Mesothelial cell of epicardium (in vitro differentiated cells): ENCODE measurements at regions not wholly inside any gene's neighbourhood (a gene's known extent, or its start where the extent isn't known, plus 50 kb on each side); places are given as distances from the start of the nearest gene placed in this dataset.
"Not testable (repeated sequence)": the region's sequence is repeated elsewhere in the genome, so short reads cannot be mapped to it uniquely, and the experiment has no call there.

Experiments used
- DNase-seq, 2 experiments: peaks; one replicate each; pipeline ENCODE4 v3.0.0; 2021; ENCODE audit warnings: low spot score in 2 of 2; ENCODE audit not compliant: unreplicated experiment in 2 of 2
- H3K27ac Mint-ChIP-seq: 2 replicates; pipeline ENCODE4 v1.8.0; 2021; ENCODE audit warnings: mixed read lengths
- H3K27me3 Mint-ChIP-seq: 2 replicates; pipeline ENCODE4 v1.8.0; 2021; ENCODE audit warnings: low read depth, mixed read lengths
- H3K36me3 Mint-ChIP-seq: 2 replicates; pipeline ENCODE4 v1.8.0; 2021; ENCODE audit warnings: mixed read lengths
- H3K4me1 Mint-ChIP-seq: 2 replicates; pipeline ENCODE4 v1.8.0; 2021; ENCODE audit warnings: mixed read lengths
- H3K4me3 Mint-ChIP-seq: 2 replicates; pipeline ENCODE4 v1.8.0; 2021; ENCODE audit warnings: mild to moderate bottlenecking, moderate library complexity, mixed read lengths
- H3K9me3 Mint-ChIP-seq: 2 replicates; pipeline ENCODE4 v1.8.0; 2021; ENCODE audit warnings: mixed read lengths
- TF ChIP-seq, protein P1 (sequence below): fragments of 200-600 bp; sonication (generic); IDR thresholded peaks from one replicate; pipeline ENCODE4 v1.5.0; 2021; ENCODE audit warnings: antibody characterized with exemption; ENCODE audit not compliant: unreplicated experiment

DNA sequence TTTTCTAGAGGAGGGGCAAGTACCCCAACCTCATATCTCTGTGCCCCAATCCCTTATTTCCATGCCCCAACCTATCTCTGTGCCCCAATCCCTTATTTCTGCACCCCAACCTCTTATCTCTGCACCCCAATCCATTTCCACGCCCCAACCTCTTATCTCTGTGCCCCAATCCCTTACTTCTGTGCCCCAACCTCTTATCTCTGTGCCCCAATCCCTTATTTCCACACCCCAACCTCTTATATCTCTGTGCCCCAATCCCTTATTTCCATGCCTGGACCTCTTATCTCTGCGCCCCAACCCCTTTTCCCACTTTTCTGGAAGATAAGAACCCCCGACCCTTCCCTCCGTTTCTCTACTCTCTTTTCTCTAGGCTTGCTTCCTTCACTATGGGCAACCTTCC lies 199.0 kb downstream of the JRKL start:
- not testable (repeated sequence) for H3K27me3 Mint-ChIP-seq, H3K9me3 Mint-ChIP-seq, H3K27ac Mint-ChIP-seq, DNase-seq, H3K4me3 Mint-ChIP-seq, H3K36me3 Mint-ChIP-seq, H3K4me1 Mint-ChIP-seq

DNA sequence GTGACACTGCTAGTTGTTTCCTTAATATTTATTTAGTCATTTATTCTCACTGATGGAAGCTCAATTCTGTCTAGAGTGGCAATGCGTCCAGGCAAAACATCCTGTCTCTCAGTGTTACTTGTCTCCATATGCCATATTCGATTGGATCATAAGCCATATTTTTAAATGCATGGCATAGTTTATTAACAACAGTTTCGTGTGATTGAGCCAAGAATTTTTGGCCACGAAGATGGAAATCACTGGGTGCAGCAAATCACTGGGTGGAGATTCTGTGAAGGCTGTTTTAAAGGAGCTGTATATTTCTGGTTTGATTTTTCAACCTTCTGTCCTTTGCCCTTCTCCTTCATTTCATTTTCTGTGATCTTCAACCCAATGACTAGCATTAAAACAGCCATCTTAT lies 205.2 kb downstream of the JRKL start:
- no peaks in the 10 kb centered on the region for H3K4me1 Mint-ChIP-seq
- H3K4me3 Mint-ChIP-seq: no peak overlapping the region
- H3K27me3 Mint-ChIP-seq: no peaks in the 10 kb centered on the region
- no peak for DNase-seq
- H3K27ac Mint-ChIP-seq: no peak overlapping the region
- TF ChIP-seq, protein P1, sequence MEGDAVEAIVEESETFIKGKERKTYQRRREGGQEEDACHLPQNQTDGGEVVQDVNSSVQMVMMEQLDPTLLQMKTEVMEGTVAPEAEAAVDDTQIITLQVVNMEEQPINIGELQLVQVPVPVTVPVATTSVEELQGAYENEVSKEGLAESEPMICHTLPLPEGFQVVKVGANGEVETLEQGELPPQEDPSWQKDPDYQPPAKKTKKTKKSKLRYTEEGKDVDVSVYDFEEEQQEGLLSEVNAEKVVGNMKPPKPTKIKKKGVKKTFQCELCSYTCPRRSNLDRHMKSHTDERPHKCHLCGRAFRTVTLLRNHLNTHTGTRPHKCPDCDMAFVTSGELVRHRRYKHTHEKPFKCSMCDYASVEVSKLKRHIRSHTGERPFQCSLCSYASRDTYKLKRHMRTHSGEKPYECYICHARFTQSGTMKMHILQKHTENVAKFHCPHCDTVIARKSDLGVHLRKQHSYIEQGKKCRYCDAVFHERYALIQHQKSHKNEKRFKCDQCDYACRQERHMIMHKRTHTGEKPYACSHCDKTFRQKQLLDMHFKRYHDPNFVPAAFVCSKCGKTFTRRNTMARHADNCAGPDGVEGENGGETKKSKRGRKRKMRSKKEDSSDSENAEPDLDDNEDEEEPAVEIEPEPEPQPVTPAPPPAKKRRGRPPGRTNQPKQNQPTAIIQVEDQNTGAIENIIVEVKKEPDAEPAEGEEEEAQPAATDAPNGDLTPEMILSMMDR: no peak
- H3K36me3 Mint-ChIP-seq: no peaks in the 10 kb centered on the region
- no peaks in the 10 kb centered on the region for H3K9me3 Mint-ChIP-seq

DNA sequence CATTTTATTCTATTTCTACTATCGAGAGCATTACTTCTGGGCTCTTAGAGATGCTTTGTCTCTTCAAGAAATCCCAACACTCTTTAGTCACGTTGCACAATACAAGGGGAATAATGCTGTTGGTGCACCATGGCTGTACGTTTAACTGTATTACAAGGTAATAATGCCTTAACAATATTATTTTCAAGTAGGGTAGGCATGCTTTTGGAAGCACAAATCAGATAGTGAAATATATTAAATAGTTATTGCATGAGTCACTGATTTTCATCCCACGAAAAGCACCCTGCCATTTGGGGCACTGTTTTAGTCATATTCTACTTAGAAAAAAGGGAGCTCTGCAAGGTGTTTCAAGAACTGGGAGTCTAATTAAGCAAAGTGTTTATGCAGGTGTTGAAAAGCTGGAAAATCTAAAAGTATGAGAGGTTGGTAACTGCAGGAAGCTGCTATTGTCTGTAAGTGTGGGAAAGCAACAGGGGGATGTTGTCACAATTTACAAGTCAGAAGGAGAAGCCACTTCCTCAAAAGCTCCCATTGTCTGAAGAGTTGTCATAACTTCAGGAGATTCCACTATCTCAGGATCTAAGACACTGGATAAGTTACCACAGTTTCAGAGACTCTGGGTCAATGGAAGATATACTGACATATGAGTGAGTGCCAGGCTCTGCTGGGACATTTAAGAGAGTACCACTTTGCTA lies 218.2 kb downstream of the JRKL start:
- TF ChIP-seq, protein P1: no peak
- Mint-ChIP-seq H3K4me1 (peaks cover 10% of the 10 kb centered on the region), H3K36me3 (no peaks in the 10 kb centered on the region), H3K4me3 (no peak overlapping the region), H3K27ac (no peak overlapping the region), H3K27me3 (peaks cover 6% of the 10 kb centered on the region), H3K9me3 (peaks cover 21% of the 10 kb centered on the region)
- DNase-seq: no peak

DNA sequence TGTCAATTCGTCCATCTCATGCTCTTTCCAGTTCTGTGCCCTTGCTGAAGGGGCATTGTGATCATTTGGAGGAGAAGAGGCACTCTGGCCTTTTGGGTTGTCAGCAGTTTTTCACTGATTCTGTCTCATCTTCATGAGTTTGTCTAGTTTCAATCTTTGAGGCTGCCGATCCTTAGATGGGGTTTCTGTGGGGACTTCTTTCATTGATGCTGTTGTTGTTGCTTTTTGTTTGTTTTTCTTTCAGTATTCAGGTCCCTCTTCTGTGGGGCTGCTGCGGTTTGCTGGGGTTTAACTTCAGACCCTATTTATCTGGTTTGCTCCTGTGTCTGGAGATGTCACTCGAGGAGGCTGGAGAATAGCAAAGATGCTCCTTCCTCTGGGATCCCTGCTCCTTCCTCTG lies 224.3 kb downstream of the JRKL start:
- Mint-ChIP-seq H3K36me3 (no peaks in the 10 kb centered on the region), H3K4me1 (no peaks in the 10 kb centered on the region), H3K27me3 (peaks cover 25% of the 10 kb centered on the region), H3K9me3 (peaks cover 28% of the 10 kb centered on the region), H3K4me3 (no peak overlapping the region), H3K27ac (no peak overlapping the region)
- DNase-seq: no peak
- TF ChIP-seq, protein P1: no peak

DNA sequence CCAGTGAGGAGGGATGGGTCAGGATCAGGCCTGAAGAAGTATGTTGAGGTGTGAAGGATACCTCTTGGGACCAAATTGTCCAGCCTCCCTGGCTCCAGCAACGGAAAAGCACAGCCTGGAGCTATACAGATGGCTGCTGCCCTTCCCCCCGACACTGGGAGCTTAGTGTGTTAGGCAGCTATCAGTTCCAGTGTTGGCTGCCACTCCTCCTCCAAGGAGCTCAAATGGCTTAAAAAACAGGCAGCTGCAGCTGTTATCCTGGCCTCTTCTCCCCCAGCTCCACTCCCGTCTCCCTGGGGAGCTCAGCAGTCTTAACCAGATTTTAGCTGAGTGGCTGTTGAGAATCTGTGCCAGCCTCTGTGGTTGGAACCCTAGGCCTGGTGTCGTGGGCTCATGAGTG lies 225.0 kb downstream of the JRKL start:
- Mint-ChIP-seq H3K4me1 (no peaks in the 10 kb centered on the region), H3K9me3 (peaks cover 24% of the 10 kb centered on the region), H3K36me3 (no peaks in the 10 kb centered on the region), H3K27ac (no peak overlapping the region), H3K27me3 (peaks cover 25% of the 10 kb centered on the region), H3K4me3 (no peak overlapping the region)
- no peak for DNase-seq
- TF ChIP-seq, protein P1: no peak

DNA sequence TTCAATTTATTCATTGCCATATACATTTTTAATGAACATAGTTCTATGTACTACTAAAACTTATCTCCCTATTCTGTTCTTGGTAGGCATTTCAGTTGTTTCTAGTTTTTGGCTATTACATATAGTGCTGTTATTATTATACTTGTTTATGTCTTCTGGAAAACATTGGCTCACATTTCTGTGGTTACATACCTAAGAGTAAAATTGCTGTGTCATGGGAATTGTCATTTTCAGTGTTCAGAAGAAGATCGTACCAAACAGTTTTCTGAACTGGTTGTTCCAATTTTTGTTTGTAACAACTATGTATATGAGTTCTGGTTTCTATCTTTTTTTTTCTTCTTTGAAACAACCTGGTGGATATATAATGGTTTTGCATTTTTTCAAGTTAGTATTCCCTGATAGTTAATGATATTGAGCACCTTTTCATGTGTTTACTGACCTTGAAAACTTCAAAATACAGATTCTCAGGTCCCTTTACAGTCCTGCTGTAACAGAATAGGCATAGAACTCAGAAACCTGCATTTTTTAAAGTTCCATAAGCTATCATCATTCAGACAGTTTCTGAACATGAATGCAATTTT lies 230.7 kb downstream of the JRKL start:
- no peaks in the 10 kb centered on the region for H3K36me3 Mint-ChIP-seq
- H3K27ac Mint-ChIP-seq: no peak overlapping the region
- peaks cover 3% of the 10 kb centered on the region for H3K9me3 Mint-ChIP-seq
- TF ChIP-seq, protein P1: no peak
- DNase-seq: no peak
- H3K4me3 Mint-ChIP-seq: no peak overlapping the region
- H3K4me1 Mint-ChIP-seq: peaks cover 10% of the 10 kb centered on the region
- peaks cover 13% of the 10 kb centered on the region for H3K27me3 Mint-ChIP-seq
